K562 (cell line): ENCODE measurements at regions not wholly inside any gene's neighbourhood (a gene's known extent, or its start where the extent isn't known, plus 50 kb on each side); places are given as distances from the start of the nearest gene placed in this dataset.

Experiments
- ATAC-seq: fragments of 200-7000 bp; cut with Tn5 transposase; 3 replicates; pipeline ENCODE4 v1.9.1; 2020; ENCODE audit warnings: moderate library complexity
- BruUV-seq: library from RNA; stranded (reverse); fragments of 400-500 nt; replicated peaks from 2 replicates; lab custom pipeline; 2021; lab: Mats Ljungman, UMichigan
- CTCF ChIA-PET: fragments of 300-600 bp; formaldehyde crosslinking; extraction: SDS; loops from one replicate; lab custom pipeline; 2021; ENCODE audit warnings: low intra/inter-chr PET ratio; lab: Yijun Ruan, JAX
- POLR2A ChIA-PET: fragments of 300-600, 350-650 bp; sonication (Branson Sonifier 250); formaldehyde crosslinking; extraction: SDS; loops from one replicate; lab custom pipeline; 2021; ENCODE audit warnings: antibody characterized with exemption, inconsistent platforms; lab: Yijun Ruan, JAX
- DNase-seq, 4 experiments: peaks; one replicate each; pipeline versions ENCODE4 v3.0.0 to v3.0.0-alpha.2; 2011 to 2018; ENCODE audit warnings: low spot score in 3 of 4, mixed read lengths in 3 of 4; ENCODE audit errors: extremely low read depth in 1 of 4
- FAIRE-seq: peaks from 2 replicates; lab custom pipeline; 2011; peaks lifted over from hg19 to GRCh38; lab: Jason Lieb, UNC
- H2AFZ ChIP-seq: 2 replicates; pipeline ENCODE4 v1.6.0; 2011; ENCODE audit warnings: low read depth, low read length, control low read depth, inconsistent platforms
- H3K27ac ChIP-seq: fragments of 200-600 bp; 3 replicates; pipeline ENCODE4 v1.8.0; 2011; ENCODE audit warnings: low read depth, mild to moderate bottlenecking, control low read depth, inconsistent platforms, low read length, moderate library complexity, mixed read lengths; ENCODE audit errors: extremely low read depth
- H3K27me3 ChIP-seq, 2 experiments: fragments of 300-600 bp in 1 of 2; 2 replicates in 1 of 2; 3 replicates in 1 of 2; pipeline versions ENCODE4 v1.6.0 to v1.8.0; 2011; ENCODE audit warnings: inconsistent platforms in 2 of 2, low read length in 2 of 2, mild to moderate bottlenecking in 1 of 2, mixed read lengths in 1 of 2, moderate library complexity in 1 of 2; ENCODE audit not compliant: control insufficient read depth in 2 of 2, insufficient read depth in 2 of 2
- H3K36me3 ChIP-seq: fragments of 300-600 bp; 3 replicates; pipeline ENCODE4 v1.8.0; 2011; ENCODE audit warnings: mild to moderate bottlenecking, low read length, inconsistent platforms; ENCODE audit not compliant: control insufficient read depth, insufficient read depth
- H3K4me1 ChIP-seq, 2 experiments: fragments of 200-600 bp in 1 of 2; replicated peaks in 1 of 2; 2 replicates in 1 of 2; 3 replicates in 1 of 2; pipeline versions ENCODE4 v1.5.1 to v1.8.0; 2011; ENCODE audit warnings: inconsistent platforms in 2 of 2, low read length in 2 of 2, mild to moderate bottlenecking in 1 of 2, mixed read lengths in 1 of 2, moderate library complexity in 1 of 2; ENCODE audit not compliant: control insufficient read depth in 2 of 2, insufficient read depth in 2 of 2
- H3K4me2 ChIP-seq: 2 replicates; pipeline ENCODE4 v1.6.1; 2011; ENCODE audit warnings: low read length, control low read depth, inconsistent platforms, mixed read lengths; ENCODE audit not compliant: insufficient read depth
- H3K4me3 ChIP-seq: fragments of 200-600 bp; sonication (generic), shearing (Covaris generic); 2 replicates; pipeline ENCODE4 v1.5.1; 2016; ENCODE audit warnings: control low read depth, inconsistent platforms
- H3K79me2 ChIP-seq: fragments of 200-600 bp; 3 replicates; pipeline ENCODE4 v1.8.0; 2011; ENCODE audit warnings: low read length, inconsistent platforms; ENCODE audit not compliant: control insufficient read depth, insufficient read depth
- H3K9ac ChIP-seq, 2 experiments: 2 replicates each; pipeline versions ENCODE4 v1.6.0 to v1.6.1; 2011; ENCODE audit warnings: low read depth in 2 of 2, low read length in 2 of 2, control low read depth in 1 of 2, inconsistent platforms in 1 of 2, mild to moderate bottlenecking in 1 of 2, mixed read lengths in 1 of 2; ENCODE audit not compliant: insufficient read depth in 1 of 2
- H3K9me1 ChIP-seq: one replicate; pipeline ENCODE4 v1.6.0; 2011; ENCODE audit warnings: inconsistent platforms, mild to moderate bottlenecking, low read length, moderate library complexity; ENCODE audit not compliant: control insufficient read depth, insufficient read depth
- H3K9me3 ChIP-seq: replicated peaks from 2 replicates; pipeline ENCODE4 v1.5.1; 2011; ENCODE audit warnings: low read depth, low read length, inconsistent platforms; ENCODE audit not compliant: control insufficient read depth, insufficient read depth
- H4K20me1 ChIP-seq: replicated peaks from 2 replicates; pipeline ENCODE4 v1.6.1; 2011; ENCODE audit warnings: low read length, inconsistent platforms, mixed read lengths; ENCODE audit not compliant: control insufficient read depth, insufficient read depth
- COPS2 ChIP-seq: fragments of 450-650 bp; conservative IDR thresholded peaks from 2 replicates; pipeline ENCODE4 v1.6.1; 2016; ENCODE audit warnings: mild to moderate bottlenecking, moderate library complexity
- CREM ChIP-seq: IDR thresholded peaks from 2 replicates; pipeline ENCODE4 v1.6.1; 2014; ENCODE audit warnings: antibody characterized with exemption, low read depth
- ELF2 ChIP-seq: fragments of 250-450 bp; sonication (Bioruptor Pico); IDR thresholded peaks from 2 replicates; pipeline ENCODE4 v1.5.0; 2021; ENCODE audit warnings: mild to moderate bottlenecking
- FOXJ2 ChIP-seq: fragments of 200-800 bp; sonication (Bioruptor generic); IDR thresholded peaks from 2 replicates; pipeline ENCODE4 v1.6.1; 2016; ENCODE audit warnings: missing genetic modification characterization, missing compliant biosample characterization
- HMG20B ChIP-seq: fragments of 250-450 bp; sonication (Bioruptor Pico); IDR thresholded peaks from 2 replicates; pipeline ENCODE4 v1.5.0; 2021; ENCODE audit warnings: mild to moderate bottlenecking
- JUNB ChIP-seq: fragments of 450-650 bp; formaldehyde crosslinking; conservative IDR thresholded peaks from 2 replicates; pipeline ENCODE4 v1.4.0; 2020; ENCODE audit warnings: mild to moderate bottlenecking
- NCOA4 ChIP-seq: fragments of 450-650 bp; IDR thresholded peaks from 2 replicates; pipeline ENCODE4 v1.6.1; 2018; ENCODE audit warnings: mild to moderate bottlenecking; ENCODE audit not compliant: partially characterized antibody
- OTX1 ChIP-seq: fragments of 450-650 bp; formaldehyde crosslinking; IDR thresholded peaks from 2 replicates; pipeline ENCODE4 v1.4.0; 2022; ENCODE audit warnings: mild to moderate bottlenecking
- PML ChIP-seq: IDR thresholded peaks from 2 replicates; pipeline ENCODE4 v1.6.1; 2012; ENCODE audit warnings: low read length, inconsistent platforms
- SIN3B ChIP-seq: fragments of 450-650 bp; IDR thresholded peaks from 2 replicates; pipeline ENCODE4 v1.6.1; 2017; ENCODE audit warnings: low read depth, mild to moderate bottlenecking, moderate library complexity
- SP1 ChIP-seq: sonication (generic); formaldehyde crosslinking; IDR thresholded peaks from 2 replicates; pipeline ENCODE4 v1.8.1; 2022; ENCODE audit warnings: mild to moderate bottlenecking, missing genetic modification reagents
- SRSF7 ChIP-seq: fragments of 200-400 bp; formaldehyde crosslinking; optimal IDR thresholded peaks from 2 replicates; pipeline ENCODE3; 2017; ENCODE audit warnings: mild to moderate bottlenecking, low read depth, low read length
- SRSF9 ChIP-seq: fragments of 200-400 bp; formaldehyde crosslinking; IDR thresholded peaks from 2 replicates; pipeline ENCODE4 v1.6.1; 2017; ENCODE audit warnings: low read depth, low read length, borderline replicate concordance
- STAT5B ChIP-seq: fragments of 250-450 bp; sonication (Bioruptor Pico); IDR thresholded peaks from 2 replicates; pipeline ENCODE4 v1.8.0; 2021; ENCODE audit warnings: mild to moderate bottlenecking, inconsistent platforms
- XRCC5 ChIP-seq: fragments of 200-400 bp; formaldehyde crosslinking; IDR thresholded peaks from 2 replicates; pipeline ENCODE4 v1.6.1; 2017; ENCODE audit warnings: low read depth, mild to moderate bottlenecking, low read length
- ZNF551 ChIP-seq: fragments of 250-450 bp; sonication (Bioruptor Pico); IDR thresholded peaks from 2 replicates; pipeline ENCODE4 v1.5.0; 2021; ENCODE audit warnings: mild to moderate bottlenecking, moderate library complexity
- WGBS: fragments of 100-300 bp; shearing (Covaris generic); methylation state at CpG from one replicate; pipeline ENCODE4 v1.1.6; 2016; ENCODE audit warnings: low coverage, mixed read lengths; ENCODE audit not compliant: insufficient coverage; ENCODE audit errors: missing lambda C conversion rate; 5-methylcytosine and 5-hydroxymethylcytosine counted together
- in situ Hi-C: fragments of 300-500 bp; cut with MboI; formaldehyde crosslinking; loops from 4 replicates; pipeline ENCODE4 v1.15.0; 2018; ENCODE audit warnings: inconsistent platforms, mixed read lengths
- intact Hi-C: fragments of 100-400 bp; cut with micrococcal nuclease; formaldehyde crosslinking; loops from 2 replicates; pipeline ENCODE4 v1.14.2; 2022
- TF ChIP-seq, protein P1 (sequence below): sonication (generic); formaldehyde crosslinking; IDR thresholded peaks from 2 replicates; pipeline ENCODE4 v1.4.0; 2020; ENCODE audit warnings: mild to moderate bottlenecking, missing genetic modification reagents
- TF ChIP-seq, protein P2 (sequence below): fragments of 450-650 bp; IDR thresholded peaks from 2 replicates; pipeline ENCODE4 v1.6.1; 2017; ENCODE audit warnings: antibody characterized with exemption
- TF ChIP-seq, protein P3 (sequence below): fragments of 450-650 bp; formaldehyde crosslinking; conservative IDR thresholded peaks from 2 replicates; pipeline ENCODE4 v1.4.0; 2022; ENCODE audit warnings: mild to moderate bottlenecking, missing genetic modification characterization
- TF ChIP-seq, protein P4 (sequence below): fragments of 250-450 bp; sonication (Bioruptor Pico); IDR thresholded peaks from 2 replicates; pipeline ENCODE4 v1.4.0; 2020; ENCODE audit warnings: mild to moderate bottlenecking

DNA sequence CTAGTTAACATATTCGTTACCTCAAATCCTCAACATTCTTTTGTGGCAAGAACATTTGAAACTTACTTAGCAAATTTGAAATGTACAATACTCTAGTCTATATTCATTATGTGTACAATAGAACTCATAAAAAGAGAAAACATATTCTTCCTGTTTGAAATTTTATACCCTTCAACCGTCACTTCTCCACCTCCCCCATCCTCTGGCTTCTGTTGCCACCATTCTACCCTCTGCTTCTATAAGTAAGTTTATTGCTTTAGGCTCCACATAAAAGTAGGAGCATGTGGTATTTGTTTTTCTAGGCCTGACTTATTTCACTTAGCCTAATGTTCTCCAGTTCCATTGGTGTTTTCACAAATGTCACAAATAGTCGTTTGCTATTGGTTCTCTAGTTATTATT, 205.3 kb downstream of the TENT5A start:
- DNase-seq (no peak), ATAC-seq (no peak), FAIRE-seq (no peak)
- WGBS, result 0% methylated on average over 3 of the region's 3 CpGs
- Histone ChIP-seq H3K9me3 (no peaks in the 10 kb centered on the region), H4K20me1 (no peaks in the 10 kb centered on the region), H3K36me3 (no peaks in the 10 kb centered on the region), H3K9me1 (no peaks in the 10 kb centered on the region), H2AFZ (no peak overlapping the region), H3K4me3 (no peak overlapping the region), H3K4me2 (no peak overlapping the region), H3K4me1 (no peaks in the 10 kb centered on the region), H3K9ac (no peak overlapping the region), H3K27ac (no peak overlapping the region), H3K79me2 (no peaks in the 10 kb centered on the region), H3K27me3 (no peaks in the 10 kb centered on the region)
- no TSS peak for BruUV-seq
- CTCF ChIA-PET, result no interaction called here
- in situ Hi-C loops (no loop called here), intact Hi-C loops (no loop called here)
- TF ChIP-seq STAT5B (CRISPR knock-in tag) (no peak), HMG20B (no peak), SRSF7 (no peak), SP1 (CRISPR knock-in tag) (no peak), SIN3B (no peak), OTX1 (CRISPR knock-in tag) (no peak), COPS2 (no peak), PML (no peak), SRSF9 (no peak), CREM (no peak), XRCC5 (no peak), FOXJ2 (tag) (no peak), ELF2 (no peak), JUNB (no peak), ZNF551 (no peak), NCOA4 (no peak)
- TF ChIP-seq, protein P1, sequence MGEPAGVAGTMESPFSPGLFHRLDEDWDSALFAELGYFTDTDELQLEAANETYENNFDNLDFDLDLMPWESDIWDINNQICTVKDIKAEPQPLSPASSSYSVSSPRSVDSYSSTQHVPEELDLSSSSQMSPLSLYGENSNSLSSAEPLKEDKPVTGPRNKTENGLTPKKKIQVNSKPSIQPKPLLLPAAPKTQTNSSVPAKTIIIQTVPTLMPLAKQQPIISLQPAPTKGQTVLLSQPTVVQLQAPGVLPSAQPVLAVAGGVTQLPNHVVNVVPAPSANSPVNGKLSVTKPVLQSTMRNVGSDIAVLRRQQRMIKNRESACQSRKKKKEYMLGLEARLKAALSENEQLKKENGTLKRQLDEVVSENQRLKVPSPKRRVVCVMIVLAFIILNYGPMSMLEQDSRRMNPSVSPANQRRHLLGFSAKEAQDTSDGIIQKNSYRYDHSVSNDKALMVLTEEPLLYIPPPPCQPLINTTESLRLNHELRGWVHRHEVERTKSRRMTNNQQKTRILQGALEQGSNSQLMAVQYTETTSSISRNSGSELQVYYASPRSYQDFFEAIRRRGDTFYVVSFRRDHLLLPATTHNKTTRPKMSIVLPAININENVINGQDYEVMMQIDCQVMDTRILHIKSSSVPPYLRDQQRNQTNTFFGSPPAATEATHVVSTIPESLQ (CRISPR knock-in tag), result no peak
- TF ChIP-seq, protein P2, sequence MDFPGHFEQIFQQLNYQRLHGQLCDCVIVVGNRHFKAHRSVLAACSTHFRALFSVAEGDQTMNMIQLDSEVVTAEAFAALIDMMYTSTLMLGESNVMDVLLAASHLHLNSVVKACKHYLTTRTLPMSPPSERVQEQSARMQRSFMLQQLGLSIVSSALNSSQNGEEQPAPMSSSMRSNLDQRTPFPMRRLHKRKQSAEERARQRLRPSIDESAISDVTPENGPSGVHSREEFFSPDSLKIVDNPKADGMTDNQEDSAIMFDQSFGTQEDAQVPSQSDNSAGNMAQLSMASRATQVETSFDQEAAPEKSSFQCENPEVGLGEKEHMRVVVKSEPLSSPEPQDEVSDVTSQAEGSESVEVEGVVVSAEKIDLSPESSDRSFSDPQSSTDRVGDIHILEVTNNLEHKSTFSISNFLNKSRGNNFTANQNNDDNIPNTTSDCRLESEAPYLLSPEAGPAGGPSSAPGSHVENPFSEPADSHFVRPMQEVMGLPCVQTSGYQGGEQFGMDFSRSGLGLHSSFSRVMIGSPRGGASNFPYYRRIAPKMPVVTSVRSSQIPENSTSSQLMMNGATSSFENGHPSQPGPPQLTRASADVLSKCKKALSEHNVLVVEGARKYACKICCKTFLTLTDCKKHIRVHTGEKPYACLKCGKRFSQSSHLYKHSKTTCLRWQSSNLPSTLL, result no peak
- TF ChIP-seq, protein P3, sequence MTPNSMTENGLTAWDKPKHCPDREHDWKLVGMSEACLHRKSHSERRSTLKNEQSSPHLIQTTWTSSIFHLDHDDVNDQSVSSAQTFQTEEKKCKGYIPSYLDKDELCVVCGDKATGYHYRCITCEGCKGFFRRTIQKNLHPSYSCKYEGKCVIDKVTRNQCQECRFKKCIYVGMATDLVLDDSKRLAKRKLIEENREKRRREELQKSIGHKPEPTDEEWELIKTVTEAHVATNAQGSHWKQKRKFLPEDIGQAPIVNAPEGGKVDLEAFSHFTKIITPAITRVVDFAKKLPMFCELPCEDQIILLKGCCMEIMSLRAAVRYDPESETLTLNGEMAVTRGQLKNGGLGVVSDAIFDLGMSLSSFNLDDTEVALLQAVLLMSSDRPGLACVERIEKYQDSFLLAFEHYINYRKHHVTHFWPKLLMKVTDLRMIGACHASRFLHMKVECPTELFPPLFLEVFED (CRISPR knock-in tag), result no peak
- TF ChIP-seq, protein P4, sequence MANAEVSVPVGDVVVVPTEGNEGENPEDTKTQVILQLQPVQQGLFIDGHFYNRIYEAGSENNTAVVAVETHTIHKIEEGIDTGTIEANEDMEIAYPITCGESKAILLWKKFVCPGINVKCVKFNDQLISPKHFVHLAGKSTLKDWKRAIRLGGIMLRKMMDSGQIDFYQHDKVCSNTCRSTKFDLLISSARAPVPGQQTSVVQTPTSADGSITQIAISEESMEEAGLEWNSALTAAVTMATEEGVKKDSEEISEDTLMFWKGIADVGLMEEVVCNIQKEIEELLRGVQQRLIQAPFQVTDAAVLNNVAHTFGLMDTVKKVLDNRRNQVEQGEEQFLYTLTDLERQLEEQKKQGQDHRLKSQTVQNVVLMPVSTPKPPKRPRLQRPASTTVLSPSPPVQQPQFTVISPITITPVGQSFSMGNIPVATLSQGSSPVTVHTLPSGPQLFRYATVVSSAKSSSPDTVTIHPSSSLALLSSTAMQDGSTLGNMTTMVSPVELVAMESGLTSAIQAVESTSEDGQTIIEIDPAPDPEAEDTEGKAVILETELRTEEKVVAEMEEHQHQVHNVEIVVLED (CRISPR knock-in tag), result no peak
- POLR2A ChIA-PET, result no interaction called here
